CD4-positive, alpha-beta T cell (primary cell): ENCODE measurements at regions not wholly inside any gene's neighbourhood (a gene's known extent, or its start where the extent isn't known, plus 50 kb on each side); places are given as distances from the start of the nearest gene placed in this dataset.

Source experiments
- ATAC-seq: fragments of 200-7000 bp; cut with Tn5 transposase; one replicate; pipeline ENCODE4 v1.10.0; 2022; ENCODE audit warnings: mild to moderate bottlenecking; ENCODE audit not compliant: poor library complexity
- CTCF ChIA-PET: fragments of 350-600 bp; sonication (Branson Sonifier 250); formaldehyde crosslinking; loops from one replicate; lab custom pipeline; 2021; ENCODE audit warnings: antibody characterized with exemption, inconsistent platforms; lab: Charles Lee
- POLR2A ChIA-PET: fragments of 350-600 bp; sonication (Branson Sonifier 250); formaldehyde crosslinking; loops from one replicate; lab custom pipeline; 2021; ENCODE audit warnings: antibody characterized with exemption, inconsistent platforms; lab: Charles Lee
- DNase-seq, 14 experiments: peaks; one replicate each; pipeline ENCODE4 v3.0.0-alpha.2; 2013 to 2020; ENCODE audit warnings: mixed read lengths in 2 of 14
- H3K27ac ChIP-seq, 2 donors: one replicate each; pipeline versions ENCODE4 v1.5.1 to v1.7.0; 2013; ENCODE audit warnings: low read length in 2 of 2, low read depth in 1 of 2, mild to moderate bottlenecking in 1 of 2
- H3K27me3 ChIP-seq, 2 experiments: 1 replicate in 1 of 2; 2 replicates in 1 of 2; pipeline versions ENCODE4 v1.6.1 to v1.7.0; 2013; ENCODE audit warnings: low read length in 2 of 2, control low read depth in 1 of 2, mild to moderate bottlenecking in 1 of 2, moderate library complexity in 1 of 2; ENCODE audit not compliant: insufficient read depth in 2 of 2, control insufficient read depth in 1 of 2
- H3K36me3 ChIP-seq: one replicate; pipeline ENCODE4 v1.6.1; 2013; ENCODE audit warnings: low read length, control low read depth; ENCODE audit not compliant: insufficient read depth
- H3K4me1 ChIP-seq: one replicate; pipeline ENCODE4 v1.6.1; 2013; ENCODE audit warnings: low read length, control low read depth; ENCODE audit not compliant: insufficient read depth
- H3K4me3 ChIP-seq: one replicate; pipeline ENCODE4 v1.5.1; 2013; ENCODE audit warnings: mild to moderate bottlenecking, low read length, moderate library complexity
- H3K9me3 ChIP-seq, 2 experiments: 1 replicate in 1 of 2; 2 replicates in 1 of 2; pipeline versions ENCODE4 v1.6.1 to v1.7.0; 2013; ENCODE audit warnings: low read length in 2 of 2, mild to moderate bottlenecking in 2 of 2, control low read depth in 1 of 2, moderate library complexity in 1 of 2; ENCODE audit not compliant: control insufficient read depth in 1 of 2, insufficient read depth in 1 of 2
- H3K27ac Mint-ChIP-seq: one replicate; pipeline ENCODE4 v1.8.0; 2020; ENCODE audit warnings: mixed read lengths
- H3K27me3 Mint-ChIP-seq: one replicate; pipeline ENCODE4 v1.8.0; 2021; ENCODE audit warnings: mixed read lengths
- H3K36me3 Mint-ChIP-seq: one replicate; pipeline ENCODE4 v1.8.0; 2021; ENCODE audit warnings: low read depth, mixed read lengths
- H3K4me1 Mint-ChIP-seq: one replicate; pipeline ENCODE4 v1.8.0; 2021; ENCODE audit warnings: low read depth, mixed read lengths
- H3K4me3 Mint-ChIP-seq: one replicate; pipeline ENCODE4 v1.8.0; 2020; ENCODE audit warnings: mild to moderate bottlenecking, mixed read lengths
- H3K9me3 Mint-ChIP-seq: one replicate; pipeline ENCODE4 v1.8.0; 2020; ENCODE audit warnings: mixed read lengths
- CTCF ChIP-seq: fragments of 200-600 bp; IDR thresholded peaks from one replicate; pipeline ENCODE4 v1.8.0; 2022; ENCODE audit warnings: antibody characterized with exemption, mild to moderate bottlenecking
- intact Hi-C, 2 experiments: fragments of 100-400 bp; cut with DNase I in 1 of 2; cut with micrococcal nuclease in 1 of 2; formaldehyde crosslinking; loops; one replicate each; pipeline versions ENCODE4 v1.15.1 to v1.9.0; 2023 to 2025; cut with DNase I, micrococcal nuclease

DNA sequence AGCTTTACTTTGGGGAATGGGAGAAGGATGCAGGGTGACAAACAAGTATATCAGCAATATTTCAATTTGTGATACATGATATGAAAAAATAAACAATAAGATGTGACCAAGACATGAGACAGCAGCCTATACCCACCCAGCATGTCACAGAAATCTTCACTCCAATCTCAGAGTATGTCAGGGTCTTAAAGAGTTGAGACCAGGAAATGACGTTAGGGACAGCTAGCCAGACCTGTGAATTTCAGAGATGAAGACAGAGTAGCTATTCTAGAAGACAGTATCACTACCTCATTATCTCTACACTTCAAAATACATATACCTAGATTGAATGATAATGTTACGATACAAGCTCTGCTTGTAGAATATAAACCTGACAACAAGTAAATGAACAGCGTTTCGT, 282.8 kb downstream of the ZEB2 start:
- POLR2A ChIA-PET = interaction anchor here (0.5 kb wide), 1 partner anchor 53 kb away, joined by 3 read pairs; no protein-coding TSS in a partner anchor
- Histone ChIP-seq H3K27ac (no peak overlapping the region), H3K36me3 (no peaks in the 10 kb centered on the region), H3K4me1 (peaks cover 7% of the 10 kb centered on the region), H3K4me3 (no peak overlapping the region), H3K9me3 (no peaks in the 10 kb centered on the region), H3K27me3 (no peaks in the 10 kb centered on the region)
- TF ChIP-seq CTCF = no peak
- H3K4me1 Mint-ChIP-seq = peaks cover 49% of the 10 kb centered on the region
- no peak overlapping the region for H3K27ac Mint-ChIP-seq
- intact Hi-C loops = no loop called here
- H3K27me3 Mint-ChIP-seq = no peaks in the 10 kb centered on the region
- no peaks in the 10 kb centered on the region for H3K9me3 Mint-ChIP-seq
- no peak for DNase-seq
- CTCF ChIA-PET = no interaction called here
- no peak for ATAC-seq
- H3K4me3 Mint-ChIP-seq = no peak overlapping the region
- no peaks in the 10 kb centered on the region for H3K36me3 Mint-ChIP-seq

- POLR2A ChIA-PET = no interaction called here
- H3K4me1 ChIP-seq = peaks cover 7% of the 10 kb centered on the region
- H3K27me3 Mint-ChIP-seq = no peaks in the 10 kb centered on the region
- TF ChIP-seq CTCF = no peak
- CTCF ChIA-PET = interaction anchor here (1.4 kb wide), 1 partner anchor 11 kb away, joined by 5 read pairs; no protein-coding TSS in a partner anchor
- peak overlapping the region in 1 of 2 donors; percentile 39 for H3K27ac ChIP-seq
- no peaks in the 10 kb centered on the region for H3K36me3 ChIP-seq
- no peak overlapping the region for H3K27ac Mint-ChIP-seq
- no peak for ATAC-seq
- no peak overlapping the region for H3K4me3 Mint-ChIP-seq
- no peaks in the 10 kb centered on the region for H3K9me3 Mint-ChIP-seq
- H3K36me3 Mint-ChIP-seq = no peaks in the 10 kb centered on the region
- H3K4me1 Mint-ChIP-seq = peaks cover 40% of the 10 kb centered on the region
- H3K4me3 ChIP-seq = no peak overlapping the region
- intact Hi-C loops = no loop called here
- H3K9me3 ChIP-seq = no peaks in the 10 kb centered on the region
- DNase-seq = no peak
- no peaks in the 10 kb centered on the region for H3K27me3 ChIP-seq
Observed at GRCh38 chr2:144235050-144235449, 284.9 kb downstream of the ZEB2 start.

DNA sequence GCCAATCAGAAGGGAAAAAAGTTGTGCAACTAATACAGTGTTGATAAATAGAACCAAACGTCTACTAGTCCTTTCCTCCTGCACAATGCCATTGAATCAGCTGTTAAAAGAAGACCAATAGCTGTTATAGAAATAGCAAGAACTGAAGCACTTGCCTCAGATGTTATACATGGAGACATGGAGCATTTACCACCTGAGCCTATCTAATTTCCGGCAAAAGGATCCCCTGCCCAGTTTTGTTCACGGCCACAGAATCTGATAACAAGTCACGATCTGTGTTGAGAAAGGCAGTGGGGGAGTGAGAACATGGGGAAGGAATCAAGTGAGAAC, 285.4 kb downstream of the ZEB2 start:
- Histone ChIP-seq H3K27me3 (no peaks in the 10 kb centered on the region), H3K4me3 (no peak overlapping the region), H3K4me1 (peaks cover 7% of the 10 kb centered on the region), H3K36me3 (no peaks in the 10 kb centered on the region), H3K27ac (peak overlapping the region in 1 of 2 donors; percentile 39), H3K9me3 (no peaks in the 10 kb centered on the region)
- ATAC-seq = no peak
- peaks cover 34% of the 10 kb centered on the region for H3K4me1 Mint-ChIP-seq
- peak in 1 of 14 experiments; percentile 20 for DNase-seq
- no peaks in the 10 kb centered on the region for H3K36me3 Mint-ChIP-seq
- H3K27me3 Mint-ChIP-seq = no peaks in the 10 kb centered on the region
- no peak for TF ChIP-seq CTCF
- CTCF ChIA-PET = interaction anchor here (0.6 to 1.4 kb wide), 2 partner anchors 11 to 588 kb away, joined by 3 to 5 read pairs; no protein-coding TSS in a partner anchor
- peak overlapping the region; percentile 59 for H3K27ac Mint-ChIP-seq
- POLR2A ChIA-PET = no interaction called here
- intact Hi-C loops = no loop called here
- no peaks in the 10 kb centered on the region for H3K9me3 Mint-ChIP-seq
- peak overlapping the region; percentile 20 for H3K4me3 Mint-ChIP-seq
